ENCODE measurements at regions not wholly inside any gene's neighbourhood (a gene's known extent, or its start where the extent isn't known, plus 50 kb on each side); places are given as distances from the start of the nearest gene placed in this dataset.

DNA sequence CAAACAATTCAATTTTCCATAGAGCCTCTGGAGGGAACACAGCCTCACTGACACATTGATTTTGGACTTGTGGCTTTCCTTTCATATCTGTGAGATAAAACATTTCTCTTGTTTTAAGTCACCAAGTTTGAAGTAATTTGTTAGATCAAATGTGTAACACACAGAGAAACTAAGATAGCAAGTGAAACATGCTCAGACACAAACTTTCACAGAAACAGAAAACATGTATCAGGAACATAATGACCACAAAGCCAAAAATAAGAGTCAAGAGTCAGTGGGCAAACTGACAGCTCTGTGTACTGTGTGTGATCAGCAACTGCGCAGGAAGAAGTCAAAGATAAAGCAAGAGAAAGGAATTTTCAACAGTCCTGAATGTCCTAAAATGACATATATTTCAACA lies 1237.5 kb downstream of the AMY1C start:
- Mint-ChIP-seq H3K4me1 (no peaks in the 10 kb centered on the region), H3K27me3 (no peaks in the 10 kb centered on the region), H3K27ac (no peak overlapping the region), H3K4me3 (no peak overlapping the region), H3K9me3 (peaks cover 6% of the 10 kb centered on the region), H3K36me3 (ENCODE audit: low read depth) (no peaks in the 10 kb centered on the region)
- ChIA-PET POLR2A (no interaction called here), CTCF (no interaction called here)
- intact Hi-C loops (cut with micrococcal nuclease), result no loop called here
- TF ChIP-seq, protein P1, sequence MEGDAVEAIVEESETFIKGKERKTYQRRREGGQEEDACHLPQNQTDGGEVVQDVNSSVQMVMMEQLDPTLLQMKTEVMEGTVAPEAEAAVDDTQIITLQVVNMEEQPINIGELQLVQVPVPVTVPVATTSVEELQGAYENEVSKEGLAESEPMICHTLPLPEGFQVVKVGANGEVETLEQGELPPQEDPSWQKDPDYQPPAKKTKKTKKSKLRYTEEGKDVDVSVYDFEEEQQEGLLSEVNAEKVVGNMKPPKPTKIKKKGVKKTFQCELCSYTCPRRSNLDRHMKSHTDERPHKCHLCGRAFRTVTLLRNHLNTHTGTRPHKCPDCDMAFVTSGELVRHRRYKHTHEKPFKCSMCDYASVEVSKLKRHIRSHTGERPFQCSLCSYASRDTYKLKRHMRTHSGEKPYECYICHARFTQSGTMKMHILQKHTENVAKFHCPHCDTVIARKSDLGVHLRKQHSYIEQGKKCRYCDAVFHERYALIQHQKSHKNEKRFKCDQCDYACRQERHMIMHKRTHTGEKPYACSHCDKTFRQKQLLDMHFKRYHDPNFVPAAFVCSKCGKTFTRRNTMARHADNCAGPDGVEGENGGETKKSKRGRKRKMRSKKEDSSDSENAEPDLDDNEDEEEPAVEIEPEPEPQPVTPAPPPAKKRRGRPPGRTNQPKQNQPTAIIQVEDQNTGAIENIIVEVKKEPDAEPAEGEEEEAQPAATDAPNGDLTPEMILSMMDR (IDR thresholded peaks at IDR 0.05), result no peak
- no peak for DNase-seq
- no peak for ATAC-seq (ENCODE audit: low read depth)

DNA sequence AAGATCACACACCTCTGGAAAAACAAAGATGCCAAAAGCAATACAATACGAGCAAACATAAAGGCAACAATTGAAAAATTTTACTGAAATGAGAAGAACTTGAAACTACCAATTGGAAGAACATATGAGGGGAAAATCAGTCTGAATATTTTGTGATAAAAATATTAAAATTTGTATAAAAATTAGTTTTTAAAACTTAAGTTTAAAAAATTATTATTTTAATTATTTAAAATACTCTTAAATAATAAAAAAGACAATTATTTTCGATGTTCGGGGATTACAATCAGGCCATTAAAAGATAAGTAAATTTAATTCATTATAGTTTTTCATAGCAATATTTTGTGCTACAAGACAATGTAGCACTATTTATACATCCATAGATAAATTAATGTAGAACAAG lies 1239.3 kb downstream of the AMY1C start:
- TF ChIP-seq, protein P1 (IDR thresholded peaks at IDR 0.05), result no peak
- peaks cover 6% of the 10 kb centered on the region for H3K9me3 Mint-ChIP-seq
- H3K4me1 Mint-ChIP-seq, result no peaks in the 10 kb centered on the region
- no peak overlapping the region for H3K4me3 Mint-ChIP-seq
- intact Hi-C loops (cut with micrococcal nuclease), result no loop called here
- H3K27me3 Mint-ChIP-seq, result no peaks in the 10 kb centered on the region
- no peak for DNase-seq
- POLR2A ChIA-PET, result no interaction called here
- no peaks in the 10 kb centered on the region for H3K36me3 Mint-ChIP-seq (ENCODE audit: low read depth)
- no peak overlapping the region for H3K27ac Mint-ChIP-seq
- ATAC-seq (ENCODE audit: low read depth), result no peak
- CTCF ChIA-PET, result no interaction called here

DNA sequence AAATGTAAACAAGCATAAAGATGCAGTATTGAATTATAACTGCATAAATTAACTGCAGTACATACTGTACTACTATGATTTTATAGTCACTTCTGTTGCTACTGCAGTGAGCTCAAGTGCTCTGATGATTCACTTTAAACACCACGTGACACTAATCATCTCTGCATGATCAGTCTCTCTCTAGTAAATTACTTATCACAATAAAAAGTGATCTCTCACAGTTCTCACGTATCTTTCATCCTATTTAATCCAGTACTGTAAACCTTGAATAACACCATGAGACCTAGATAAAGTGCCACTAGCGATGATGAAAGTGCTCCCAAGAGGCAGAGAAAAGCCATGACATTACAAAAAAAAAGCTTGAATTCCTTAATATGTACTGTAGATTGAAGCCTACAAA lies 1242.0 kb downstream of the AMY1C start:
- DNase-seq, result no peak
- Mint-ChIP-seq H3K4me3 (no peak overlapping the region), H3K27ac (no peak overlapping the region), H3K4me1 (no peaks in the 10 kb centered on the region), H3K27me3 (no peaks in the 10 kb centered on the region), H3K9me3 (no peaks in the 10 kb centered on the region), H3K36me3 (ENCODE audit: low read depth) (no peaks in the 10 kb centered on the region)
- TF ChIP-seq, protein P1 (IDR thresholded peaks at IDR 0.05), result no peak
- intact Hi-C loops (cut with micrococcal nuclease), result no loop called here
- ChIA-PET CTCF (no interaction called here), POLR2A (no interaction called here)
- ATAC-seq (ENCODE audit: low read depth), result no peak

DNA sequence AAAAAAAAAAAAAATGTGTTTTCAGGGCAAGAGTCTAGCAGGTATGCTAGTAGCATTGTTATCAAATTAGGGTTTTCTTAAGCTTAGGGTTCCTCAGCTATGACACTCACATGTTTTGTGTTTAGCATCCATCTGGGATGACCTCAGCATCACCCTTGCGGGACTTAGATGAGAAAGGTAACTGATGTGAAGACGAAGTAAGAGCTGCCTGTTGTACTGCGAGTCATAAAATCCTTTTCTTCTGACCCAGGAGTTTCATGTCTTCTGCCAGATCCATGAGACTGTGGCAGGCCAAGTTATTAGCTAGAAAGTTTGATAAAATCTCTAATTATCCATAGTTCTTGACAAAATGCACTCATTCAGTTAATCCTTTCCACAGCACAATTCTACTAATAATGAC lies 1251.1 kb downstream of the AMY1C start:
- TF ChIP-seq, protein P1 (IDR thresholded peaks at IDR 0.05), result no peak
- DNase-seq (no peak), ATAC-seq (ENCODE audit: low read depth) (no peak)
- CTCF ChIA-PET, result no interaction called here
- Mint-ChIP-seq H3K27me3 (no peaks in the 10 kb centered on the region), H3K4me3 (no peak overlapping the region), H3K4me1 (no peaks in the 10 kb centered on the region), H3K9me3 (no peaks in the 10 kb centered on the region), H3K36me3 (ENCODE audit: low read depth) (no peaks in the 10 kb centered on the region), H3K27ac (no peak overlapping the region)
- POLR2A ChIA-PET, result no interaction called here
- intact Hi-C loops (cut with micrococcal nuclease), result no loop called here

DNA sequence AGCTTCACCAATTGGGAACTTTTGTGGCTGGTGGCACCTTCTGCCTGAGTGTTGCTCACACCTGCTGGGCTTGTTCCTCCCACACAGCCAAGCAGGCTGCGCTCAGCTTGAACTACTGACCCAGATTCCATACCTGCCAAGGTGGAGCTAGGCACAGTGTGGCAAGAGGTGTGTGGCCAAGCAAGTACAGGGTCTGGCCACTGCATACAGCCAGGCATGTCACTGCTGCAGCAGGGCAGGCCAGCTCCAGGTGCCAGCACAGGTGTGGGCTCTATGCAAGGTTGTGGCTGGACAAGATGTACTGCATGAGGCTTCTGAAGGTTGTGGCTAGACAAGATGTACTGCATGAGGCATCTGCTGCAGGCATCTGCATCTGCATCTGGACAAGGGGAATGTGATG lies 1254.8 kb downstream of the AMY1C start:
- POLR2A ChIA-PET, result no interaction called here
- intact Hi-C loops (cut with micrococcal nuclease), result no loop called here
- Mint-ChIP-seq H3K9me3 (no peaks in the 10 kb centered on the region), H3K4me3 (no peak overlapping the region), H3K27me3 (no peaks in the 10 kb centered on the region), H3K27ac (no peak overlapping the region), H3K4me1 (no peaks in the 10 kb centered on the region), H3K36me3 (ENCODE audit: low read depth) (no peaks in the 10 kb centered on the region)
- TF ChIP-seq, protein P1 (IDR thresholded peaks at IDR 0.05), result no peak
- ATAC-seq (ENCODE audit: low read depth) (no peak), DNase-seq (no peak)
- CTCF ChIA-PET, result no interaction called here

Measured in activated B cell treated with CpG ODN at 0.5 μM for 24 hours (primary cell).